Keratinocyte (primary cell): ENCODE measurements at regions not wholly inside any gene's neighbourhood (a gene's known extent, or its start where the extent isn't known, plus 50 kb on each side); places are given as distances from the start of the nearest gene placed in this dataset.

ENCODE experiments used
- CTCF ChIP-seq, 3 experiments: IDR thresholded peaks in 1 of 3; conservative IDR thresholded peaks in 1 of 3; optimal IDR thresholded peaks in 1 of 3; 2 replicates in 2 of 3; 3 replicates in 1 of 3; pipeline versions ENCODE3 to v1.5.1; 2011; ENCODE audit warnings: low read length in 3 of 3, mild to moderate bottlenecking in 3 of 3, moderate library complexity in 2 of 3, control low read depth in 1 of 3, inconsistent platforms in 1 of 3; ENCODE audit not compliant: insufficient read depth in 2 of 3; ENCODE audit errors: extremely low read depth in 1 of 3
- EZH2 ChIP-seq: IDR thresholded peaks from one replicate; pipeline ENCODE4 v1.6.1; 2012; ENCODE audit warnings: inconsistent platforms, mild to moderate bottlenecking, low read length, moderate library complexity

GRCh38 chr4:156168288-156168687 lies 214.6 kb upstream of the CTSO start:
- TF ChIP-seq CTCF (optimal IDR thresholded peaks at IDR 0.05 in 1 of 3, IDR thresholded peaks at IDR 0.05 in 1 of 3, conservative IDR thresholded peaks at IDR 0.05 in 1 of 3; ENCODE audit: extremely low read depth in 1 of 3, insufficient read depth in 2 of 3, low read length in 3 of 3) (no peak), EZH2 (no peak)
